HepG2 (cell line): ENCODE measurements at regions not wholly inside any gene's neighbourhood (a gene's known extent, or its start where the extent isn't known, plus 50 kb on each side); places are given as distances from the start of the nearest gene placed in this dataset.

Experiments
- ATAC-seq: fragments of 200-7000 bp; cut with Tn5 transposase; 3 replicates; pipeline ENCODE4 v1.9.1; 2020; ENCODE audit warnings: mild to moderate bottlenecking, moderate library complexity
- BruUV-seq: library from RNA; stranded (reverse); fragments of 400-500 nt; replicated peaks from 2 replicates; lab custom pipeline; 2021; lab: Mats Ljungman, UMichigan
- CTCF ChIA-PET: fragments of 300-600 bp; formaldehyde crosslinking; extraction: SDS; loops from one replicate; lab custom pipeline; 2021; ENCODE audit warnings: low total read pairs, inconsistent platforms, low intra/inter-chr PET ratio; lab: Yijun Ruan, JAX
- POLR2A ChIA-PET: fragments of 350-600 bp; sonication (Branson Sonifier 250); formaldehyde crosslinking; loops from one replicate; lab custom pipeline; 2020; ENCODE audit warnings: antibody characterized with exemption, inconsistent platforms; lab: Yijun Ruan, JAX
- DNase-seq: peaks from one replicate; pipeline ENCODE4 v3.0.0-alpha.2; 2015; ENCODE audit warnings: low spot score
- FAIRE-seq: peaks from 3 replicates; lab custom pipeline; 2011; peaks lifted over from hg19 to GRCh38; lab: Jason Lieb, UNC
- H2AFZ ChIP-seq: one replicate; pipeline ENCODE4 v1.6.1; 2011; ENCODE audit warnings: low read length, inconsistent platforms
- H3K27ac ChIP-seq: fragments of 300-600 bp; 3 replicates; pipeline ENCODE4 v1.8.0; 2011; ENCODE audit warnings: mixed run types, mild to moderate bottlenecking, mixed read lengths, low read length, inconsistent platforms; ENCODE audit not compliant: insufficient read depth; ENCODE audit errors: extremely low read length
- H3K27me3 ChIP-seq, 2 experiments: fragments of 200-600 bp in 1 of 2; 2 replicates in 1 of 2; 3 replicates in 1 of 2; pipeline versions ENCODE4 v1.6.0 to v1.8.0; 2011; ENCODE audit warnings: low read length in 2 of 2, mild to moderate bottlenecking in 2 of 2, moderate library complexity in 2 of 2, inconsistent platforms in 1 of 2; ENCODE audit not compliant: insufficient read depth in 2 of 2, control insufficient read depth in 1 of 2
- H3K36me3 ChIP-seq, 2 experiments: fragments of 200-600 bp in 1 of 2; replicated peaks in 1 of 2; 2 replicates in 1 of 2; 3 replicates in 1 of 2; pipeline versions ENCODE4 v1.5.1 to v1.8.0; 2011; ENCODE audit warnings: low read length in 2 of 2, inconsistent platforms in 1 of 2; ENCODE audit not compliant: insufficient read depth in 2 of 2, control insufficient read depth in 1 of 2
- H3K4me1 ChIP-seq: 2 replicates; pipeline ENCODE4 v1.5.1; 2012; ENCODE audit warnings: low read length, inconsistent platforms; ENCODE audit not compliant: insufficient read depth
- H3K4me2 ChIP-seq: 2 replicates; pipeline ENCODE4 v1.6.0; 2011; ENCODE audit warnings: low read depth, low read length, inconsistent platforms
- H3K4me3 ChIP-seq, 3 experiments: fragments of 200-600 bp in 1 of 3; sonication (generic), shearing (Covaris generic) in 1 of 3; replicated peaks in 1 of 3; 2 replicates each; pipeline ENCODE4 v1.5.1; 2011 to 2016; ENCODE audit warnings: low read length in 3 of 3, inconsistent platforms in 2 of 3, low read depth in 2 of 3, mild to moderate bottlenecking in 2 of 3, control low read depth in 1 of 3, mixed read lengths in 1 of 3; ENCODE audit not compliant: insufficient read depth in 1 of 3
- H3K79me2 ChIP-seq: one replicate; pipeline ENCODE4 v1.6.1; 2011; ENCODE audit warnings: low read length, inconsistent platforms; ENCODE audit not compliant: insufficient read depth
- H3K9ac ChIP-seq: 2 replicates; pipeline ENCODE4 v1.6.0; 2011; ENCODE audit warnings: mild to moderate bottlenecking, low read depth, low read length, inconsistent platforms; ENCODE audit not compliant: insufficient read depth
- H3K9me3 ChIP-seq: 2 replicates; pipeline ENCODE4 v1.5.1; 2012; ENCODE audit warnings: mild to moderate bottlenecking, low read length
- H4K20me1 ChIP-seq: 2 replicates; pipeline ENCODE4 v1.6.0; 2011; ENCODE audit warnings: inconsistent platforms, mild to moderate bottlenecking, low read length, moderate library complexity; ENCODE audit not compliant: insufficient read depth
- ASH2L ChIP-seq: fragments of 300-600, 200-600 bp; sonication (generic); IDR thresholded peaks from 2 replicates; pipeline ENCODE4 v1.7.0; 2017; ENCODE audit warnings: low read depth, mild to moderate bottlenecking, moderate library complexity, mixed read lengths, low read length; ENCODE audit not compliant: insufficient read length
- CEBPB ChIP-seq: IDR thresholded peaks from 2 replicates; pipeline ENCODE4 v1.6.1; 2011; ENCODE audit warnings: low read depth, low read length, improper control_type of control experiment, borderline replicate concordance
- FOXP1 ChIP-seq, 2 experiments: fragments of 450-650 bp in 1 of 2; IDR thresholded peaks; 2 replicates each; pipeline ENCODE4 v1.6.1; 2017 to 2018; ENCODE audit warnings: antibody characterized with exemption in 1 of 2
- GATAD1 ChIP-seq: IDR thresholded peaks from 2 replicates; pipeline ENCODE4 v1.6.1; 2016; ENCODE audit warnings: missing genetic modification reagents, missing compliant biosample characterization
- MTF1 ChIP-seq: sonication (generic); formaldehyde crosslinking; IDR thresholded peaks from 2 replicates; pipeline ENCODE4 v1.5.0; 2020; ENCODE audit warnings: missing genetic modification reagents
- NFKBIZ ChIP-seq: IDR thresholded peaks from 2 replicates; pipeline ENCODE4 v1.6.1; 2018; ENCODE audit warnings: missing genetic modification reagents, missing compliant biosample characterization
- NFYB ChIP-seq: sonication (generic); formaldehyde crosslinking; IDR thresholded peaks from 2 replicates; pipeline ENCODE4 v1.4.0; 2020; ENCODE audit warnings: missing genetic modification reagents
- SKI ChIP-seq: fragments of 450-650 bp; IDR thresholded peaks from one replicate; pipeline ENCODE4 v1.6.1; 2018; ENCODE audit warnings: mild to moderate bottlenecking; ENCODE audit not compliant: partially characterized antibody
- SMC3 ChIP-seq: IDR thresholded peaks from 2 replicates; pipeline ENCODE4 v1.6.1; 2011; ENCODE audit warnings: low read length, improper control_type of control experiment
- SOX6 ChIP-seq, 2 experiments: fragments of 450-650 bp in 1 of 2; sonication (generic) in 1 of 2; formaldehyde crosslinking in 1 of 2; IDR thresholded peaks; 2 replicates each; pipeline versions ENCODE4 v1.4.0 to v1.6.1; 2017 to 2020; ENCODE audit warnings: antibody characterized with exemption in 1 of 2, mild to moderate bottlenecking in 1 of 2, missing genetic modification reagents in 1 of 2
- TEAD2 ChIP-seq: sonication (generic); formaldehyde crosslinking; IDR thresholded peaks from 2 replicates; pipeline ENCODE4 v1.9.0; 2021; ENCODE audit warnings: missing genetic modification reagents
- ZMYM3 ChIP-seq: sonication (generic); formaldehyde crosslinking; IDR thresholded peaks from 2 replicates; pipeline ENCODE4 v1.5.1; 2020; ENCODE audit warnings: mild to moderate bottlenecking, missing genetic modification reagents
- ZNF121 ChIP-seq: sonication (generic); formaldehyde crosslinking; IDR thresholded peaks from 2 replicates; pipeline ENCODE4 v1.5.0; 2020; ENCODE audit warnings: mild to moderate bottlenecking, missing genetic modification reagents
- ZNF550 ChIP-seq: sonication (generic); formaldehyde crosslinking; IDR thresholded peaks from 2 replicates; pipeline ENCODE4 v1.4.0; 2020; ENCODE audit warnings: mild to moderate bottlenecking, missing genetic modification reagents, borderline replicate concordance
- WGBS: methylation state at CpG from one replicate; pipeline ENCODE4 v1.1.6; 2017; ENCODE audit warnings: low lambda C conversion rate; 5-methylcytosine and 5-hydroxymethylcytosine counted together
- in situ Hi-C: cut with HindIII; loops from 2 replicates; pipeline ENCODE4 v1.10.0; 2017; ENCODE audit warnings: low pct_unique_long_range_greater_than_20kb; ENCODE audit not compliant: extremely low pct_ligation_motif_present
- intact Hi-C: fragments of 100-400 bp; cut with micrococcal nuclease; formaldehyde crosslinking; loops from one replicate; pipeline ENCODE4 v1.10.0; 2022; ENCODE audit not compliant: unreplicated experiment
- TF ChIP-seq, protein P1 (sequence below): sonication (generic); formaldehyde crosslinking; IDR thresholded peaks from 2 replicates; pipeline ENCODE4 v1.8.0; 2022; ENCODE audit warnings: missing genetic modification reagents, mild to moderate bottlenecking, moderate library complexity, borderline replicate concordance
- TF ChIP-seq, protein P2 (sequence below): sonication (generic); formaldehyde crosslinking; IDR thresholded peaks from 2 replicates; pipeline ENCODE4 v1.4.0; 2020; ENCODE audit warnings: missing genetic modification reagents, low read depth, mild to moderate bottlenecking, borderline replicate concordance
- TF ChIP-seq, protein P3 (sequence below): sonication (generic); formaldehyde crosslinking; IDR thresholded peaks from 2 replicates; pipeline ENCODE4 v1.5.0; 2020; ENCODE audit warnings: mild to moderate bottlenecking, missing genetic modification reagents, borderline replicate concordance

DNA sequence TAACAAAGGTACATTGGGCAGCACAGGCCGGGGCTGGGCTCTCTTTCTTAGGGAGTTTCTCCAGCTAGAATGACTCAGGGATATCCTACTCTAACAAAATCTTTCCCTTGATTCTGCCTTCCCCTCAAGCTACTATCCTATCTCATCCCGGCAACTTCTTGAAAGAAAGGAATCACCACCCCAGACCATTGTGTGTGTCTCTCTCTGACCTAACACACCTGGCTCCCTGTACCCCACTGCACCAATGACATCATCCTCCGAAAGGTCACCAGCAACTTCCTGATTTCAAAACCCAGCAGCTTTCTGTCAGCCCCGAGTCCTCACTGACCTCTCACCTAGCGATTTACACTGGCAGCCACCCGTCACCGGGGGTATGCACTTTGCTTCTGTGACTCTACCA, 72.1 kb upstream of the MAP4K4 start (continued):
- TF ChIP-seq CEBPB (peak; percentile 65; the same call in 1 of the 2 replicates), NFKBIZ (CRISPR knock-in tag) (no peak), FOXP1 (IDR thresholded peaks at IDR 0.05) (no peak), FOXP1 (CRISPR knock-in tag; IDR thresholded peaks at IDR 0.05) (peak; percentile 35; the same call in 1 of the 2 replicates), ZNF550 (no peak), ASH2L (no peak), SMC3 (no peak), GATAD1 (CRISPR knock-in tag) (0 out of 2 replicates have a peak, but pooled peaks have one; percentile 34)
- TF ChIP-seq, protein P1, sequence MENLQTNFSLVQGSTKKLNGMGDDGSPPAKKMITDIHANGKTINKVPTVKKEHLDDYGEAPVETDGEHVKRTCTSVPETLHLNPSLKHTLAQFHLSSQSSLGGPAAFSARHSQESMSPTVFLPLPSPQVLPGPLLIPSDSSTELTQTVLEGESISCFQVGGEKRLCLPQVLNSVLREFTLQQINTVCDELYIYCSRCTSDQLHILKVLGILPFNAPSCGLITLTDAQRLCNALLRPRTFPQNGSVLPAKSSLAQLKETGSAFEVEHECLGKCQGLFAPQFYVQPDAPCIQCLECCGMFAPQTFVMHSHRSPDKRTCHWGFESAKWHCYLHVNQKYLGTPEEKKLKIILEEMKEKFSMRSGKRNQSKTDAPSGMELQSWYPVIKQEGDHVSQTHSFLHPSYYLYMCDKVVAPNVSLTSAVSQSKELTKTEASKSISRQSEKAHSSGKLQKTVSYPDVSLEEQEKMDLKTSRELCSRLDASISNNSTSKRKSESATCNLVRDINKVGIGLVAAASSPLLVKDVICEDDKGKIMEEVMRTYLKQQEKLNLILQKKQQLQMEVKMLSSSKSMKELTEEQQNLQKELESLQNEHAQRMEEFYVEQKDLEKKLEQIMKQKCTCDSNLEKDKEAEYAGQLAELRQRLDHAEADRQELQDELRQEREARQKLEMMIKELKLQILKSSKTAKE (CRISPR knock-in tag): no peak
- TF ChIP-seq, protein P2, sequence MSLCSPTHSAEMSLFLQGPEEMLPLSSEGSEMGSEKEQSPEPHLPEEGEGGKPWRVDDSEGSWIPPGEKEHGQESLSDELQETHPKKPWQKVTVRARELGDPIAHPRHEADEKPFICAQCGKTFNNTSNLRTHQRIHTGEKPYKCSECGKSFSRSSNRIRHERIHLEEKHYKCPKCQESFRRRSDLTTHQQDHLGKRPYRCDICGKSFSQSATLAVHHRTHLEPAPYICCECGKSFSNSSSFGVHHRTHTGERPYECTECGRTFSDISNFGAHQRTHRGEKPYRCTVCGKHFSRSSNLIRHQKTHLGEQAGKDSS (CRISPR knock-in tag): no peak

DNA sequence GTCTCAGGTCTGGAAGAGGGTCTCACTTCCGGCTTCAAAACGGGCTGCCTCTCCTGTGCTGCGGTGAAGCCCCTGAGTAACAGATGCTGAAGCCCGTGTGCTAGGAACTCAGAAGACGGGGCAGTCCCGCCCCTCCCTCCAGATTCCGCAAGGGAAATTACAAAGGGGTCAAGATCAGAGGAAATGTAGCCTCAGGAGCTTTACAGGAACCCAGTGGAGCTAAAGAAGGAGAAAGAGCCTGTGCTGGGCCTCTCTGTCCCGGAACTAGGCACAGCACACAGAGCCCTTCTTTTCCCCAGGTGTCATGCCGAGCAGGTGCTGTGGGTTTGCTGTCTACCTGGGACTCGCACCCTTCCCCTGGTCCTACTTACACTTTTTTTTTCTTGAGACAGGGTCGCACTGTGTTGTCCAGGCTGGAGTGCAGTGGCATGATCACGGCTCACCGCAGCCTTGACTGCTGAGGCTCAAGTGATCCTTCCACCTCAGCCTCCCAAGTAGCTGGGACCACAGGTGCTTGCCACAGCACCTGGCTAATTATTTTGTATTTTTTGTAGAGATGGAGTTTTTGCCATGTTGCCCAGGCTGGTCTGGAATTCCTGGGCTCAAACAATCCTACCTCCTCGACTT, 72.7 kb upstream of the MAP4K4 start:
- CTCF ChIA-PET: no interaction called here
- POLR2A ChIA-PET: interaction anchor here (1.0 to 4.1 kb wide), 3 partner anchors 10 to 72 kb away, joined by 3 to 18 read pairs (median 4); partner anchors contain the start of gene MAP4K4
- Histone ChIP-seq H2AFZ (no peak overlapping the region), H3K9ac (peak overlapping the region; percentile 28; the same call in 1 of the 2 replicates), H3K4me2 (peak overlapping the region; percentile 65; the same call in 1 of the 2 replicates), H3K79me2 (no peaks in the 10 kb centered on the region), H3K4me1 (peaks cover 68% of the 10 kb centered on the region), H3K27ac (no peak overlapping the region), H4K20me1 (no peaks in the 10 kb centered on the region), H3K36me3 (no peaks in the 10 kb centered on the region), H3K9me3 (no peaks in the 10 kb centered on the region), H3K4me3 (no peak overlapping the region), H3K27me3 (no peaks in the 10 kb centered on the region)
- intact Hi-C loops: no loop called here
- ATAC-seq (no peak), FAIRE-seq (no peak), DNase-seq (no peak)
- in situ Hi-C loops: no loop called here
- BruUV-seq: TSS peak; percentile 61
- whole genome bisulfite sequencing: 87% methylated on average over 14 of the region's 14 CpGs
- TF ChIP-seq, protein P3, sequence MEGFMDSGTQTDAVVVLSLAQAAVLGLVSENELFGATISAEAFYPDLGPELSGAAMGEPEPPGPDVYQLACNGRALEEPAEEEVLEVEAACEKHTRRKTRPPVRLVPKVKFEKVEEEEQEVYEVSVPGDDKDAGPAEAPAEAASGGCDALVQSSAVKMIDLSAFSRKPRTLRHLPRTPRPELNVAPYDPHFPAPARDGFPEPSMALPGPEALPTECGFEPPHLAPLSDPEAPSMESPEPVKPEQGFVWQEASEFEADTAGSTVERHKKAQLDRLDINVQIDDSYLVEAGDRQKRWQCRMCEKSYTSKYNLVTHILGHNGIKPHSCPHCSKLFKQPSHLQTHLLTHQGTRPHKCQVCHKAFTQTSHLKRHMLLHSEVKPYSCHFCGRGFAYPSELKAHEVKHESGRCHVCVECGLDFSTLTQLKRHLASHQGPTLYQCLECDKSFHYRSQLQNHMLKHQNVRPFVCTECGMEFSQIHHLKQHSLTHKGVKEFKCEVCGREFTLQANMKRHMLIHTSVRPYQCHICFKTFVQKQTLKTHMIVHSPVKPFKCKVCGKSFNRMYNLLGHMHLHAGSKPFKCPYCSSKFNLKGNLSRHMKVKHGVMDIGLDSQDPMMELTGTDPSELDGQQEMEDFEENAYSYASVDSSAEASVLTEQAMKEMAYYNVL (CRISPR knock-in tag): no peak
- TF ChIP-seq ZMYM3 (CRISPR knock-in tag) (peak; percentile 23; the same call in 1 of the 2 replicates), SOX6 (IDR thresholded peaks at IDR 0.05) (no peak), SOX6 (CRISPR knock-in tag; IDR thresholded peaks at IDR 0.05) (no peak), SKI (no peak), NFYB (CRISPR knock-in tag) (no peak), TEAD2 (no peak), MTF1 (CRISPR knock-in tag) (no peak), ZNF121 (CRISPR knock-in tag) (peak; percentile 89)
